NT2/D1 (cell line): ENCODE measurements at regions not wholly inside any gene's neighbourhood (a gene's known extent, or its start where the extent isn't known, plus 50 kb on each side); places are given as distances from the start of the nearest gene placed in this dataset.

ENCODE experiments used
- YY1 ChIP-seq: IDR thresholded peaks from 2 replicates; pipeline ENCODE4 v1.6.1; 2011; ENCODE audit not compliant: insufficient read length, insufficient read depth
- ZNF274 ChIP-seq: IDR thresholded peaks from 2 replicates; pipeline ENCODE4 v1.6.1; 2011; ENCODE audit warnings: mild to moderate bottlenecking, low read depth, low read length

DNA sequence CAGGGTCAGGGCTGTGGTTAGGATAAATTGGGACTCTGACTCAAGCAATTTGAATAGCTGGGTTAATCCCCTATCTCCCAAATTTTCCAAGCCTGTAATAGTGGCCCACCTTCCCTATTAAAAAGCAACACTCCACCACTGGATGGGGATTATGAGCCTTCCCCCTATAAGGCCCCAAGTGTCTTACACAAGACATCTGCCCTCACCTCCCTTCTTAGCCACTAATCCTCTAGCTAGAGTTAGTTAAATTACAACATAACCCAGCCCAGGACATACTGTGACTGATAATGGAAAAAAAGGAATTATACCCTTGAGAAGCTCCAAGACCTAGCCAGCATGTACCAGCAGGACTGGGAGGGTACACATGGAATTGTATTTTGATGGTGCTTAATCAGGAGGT lies 190.4 kb downstream of the NRP2 start:
- no peak for TF ChIP-seq YY1
- no peak for TF ChIP-seq ZNF274
